ENCODE measurements at regions not wholly inside any gene's neighbourhood (a gene's known extent, or its start where the extent isn't known, plus 50 kb on each side); places are given as distances from the start of the nearest gene placed in this dataset.
A peak's percentile ranks its signal among the peaks of the same experiment; 100 is the strongest.

DNA sequence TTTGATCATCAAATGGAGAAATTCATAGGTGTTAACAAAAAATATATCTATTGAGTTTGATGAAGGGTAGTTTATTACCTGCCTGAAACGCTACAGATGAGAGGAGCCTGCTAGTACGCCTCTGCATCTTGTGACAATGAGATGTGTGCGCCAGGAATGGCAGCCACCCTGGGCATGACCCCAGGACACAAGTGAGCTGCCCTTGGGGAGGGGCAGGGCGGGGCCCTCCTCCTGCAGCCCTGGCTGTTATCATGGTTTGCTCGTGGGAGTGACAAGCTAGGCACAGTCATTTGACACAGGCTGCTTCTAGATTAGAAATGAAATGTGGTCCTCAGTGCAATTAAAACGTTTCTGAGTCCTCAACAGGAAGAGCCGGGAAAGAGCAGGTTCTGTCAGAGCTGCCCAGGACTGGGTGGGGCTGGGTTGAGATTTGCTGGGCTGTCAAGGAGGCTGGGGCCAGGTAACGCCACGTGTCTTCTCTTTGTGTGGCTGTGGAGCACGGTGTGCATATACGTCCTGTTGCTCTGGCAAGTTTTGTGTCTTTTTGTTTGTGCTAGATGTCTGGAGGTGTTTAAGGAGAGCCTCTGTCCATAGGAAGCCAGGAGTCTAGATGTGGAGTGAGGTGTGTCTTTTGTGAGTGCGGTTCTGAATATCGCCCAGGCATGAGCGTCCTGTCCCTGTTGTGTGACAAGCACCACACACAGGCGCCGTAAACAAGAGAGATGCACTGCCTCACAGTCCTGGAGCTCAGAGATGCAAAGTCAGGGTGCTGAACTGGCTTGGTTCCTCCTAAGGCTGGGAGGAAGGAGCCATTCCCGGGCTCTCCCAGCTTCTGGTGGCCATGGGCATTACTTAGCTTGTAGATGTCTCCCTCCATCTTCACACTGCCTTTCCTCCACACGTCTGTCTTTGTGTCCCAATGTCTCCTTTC lies 129.0 kb upstream of the IRX4 start:
- no peak for DNase-seq (ENCODE audit: low spot score)

DNA sequence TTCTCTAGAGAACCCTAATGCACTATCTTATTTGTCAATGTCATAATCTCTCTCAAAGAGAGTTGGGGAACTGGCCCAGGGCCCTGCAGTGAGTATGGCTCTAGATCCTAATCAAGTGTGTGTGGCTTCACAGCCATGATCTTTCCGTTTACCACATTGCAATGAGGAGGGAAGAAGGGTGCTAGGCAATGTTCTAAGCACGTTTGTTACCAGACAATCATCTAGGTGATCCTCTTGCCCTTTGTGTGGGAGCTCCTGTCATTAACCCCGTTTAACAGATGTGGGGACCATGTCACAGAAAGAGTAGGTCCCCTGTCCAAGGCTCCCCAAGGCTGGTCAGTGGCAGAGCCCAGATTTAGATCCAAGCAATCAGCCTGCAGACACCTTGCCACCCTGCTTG lies 128.2 kb upstream of the IRX4 start:
- DNase-seq (ENCODE audit: low spot score), result no peak
- intact Hi-C loops (cut with DNase I), result no loop called here

More for the DNA sequence above, 129.0 kb upstream of the IRX4 start:
- intact Hi-C loops (cut with DNase I), result no loop called here

DNA sequence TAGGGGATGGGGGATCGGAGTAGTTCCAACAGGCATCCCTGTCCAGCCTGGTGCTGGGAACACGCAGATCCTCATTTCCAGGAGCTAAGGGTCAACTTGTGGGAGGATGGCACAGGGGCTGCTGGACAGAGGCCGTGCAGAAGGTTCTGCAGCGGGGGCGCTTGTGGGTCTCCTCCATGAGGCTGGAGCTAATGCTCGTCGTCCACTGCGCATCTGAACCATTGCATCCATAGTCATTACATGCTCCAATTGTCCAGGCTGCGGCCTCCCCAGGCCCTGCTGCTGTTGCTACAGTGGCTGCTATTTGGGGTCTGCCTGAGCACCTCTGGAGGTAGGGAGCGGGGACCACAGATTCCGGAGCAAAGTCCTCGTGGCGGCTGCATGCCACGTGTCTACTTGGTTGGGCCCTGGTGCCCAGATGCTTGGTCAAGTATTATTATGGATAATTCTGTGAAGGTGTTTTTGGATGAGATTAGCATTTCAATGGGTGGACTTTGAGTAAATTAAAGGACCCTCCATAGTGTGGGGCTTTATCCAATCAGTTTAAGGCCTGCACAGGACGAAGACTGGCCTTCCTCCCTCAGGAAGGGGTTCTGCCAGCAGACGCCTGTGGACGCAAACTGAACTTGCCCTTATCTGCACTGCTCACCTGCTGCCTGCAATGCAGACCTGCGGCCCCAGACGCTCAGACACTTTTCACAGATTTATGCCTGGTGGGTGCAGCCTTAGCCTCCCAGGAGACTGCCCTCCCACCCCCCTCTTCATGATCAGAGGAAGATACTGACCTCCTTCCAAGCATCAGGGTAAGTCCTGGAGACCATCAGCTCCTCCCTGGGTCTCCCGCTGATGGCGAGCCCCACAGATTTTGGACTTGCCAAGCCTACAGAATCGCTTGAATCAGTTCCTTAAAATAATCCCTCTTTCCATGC lies 127.5 kb upstream of the IRX4 start:
- intact Hi-C loops (cut with DNase I), result no loop called here
- DNase-seq (ENCODE audit: low spot score), result no peak

DNA sequence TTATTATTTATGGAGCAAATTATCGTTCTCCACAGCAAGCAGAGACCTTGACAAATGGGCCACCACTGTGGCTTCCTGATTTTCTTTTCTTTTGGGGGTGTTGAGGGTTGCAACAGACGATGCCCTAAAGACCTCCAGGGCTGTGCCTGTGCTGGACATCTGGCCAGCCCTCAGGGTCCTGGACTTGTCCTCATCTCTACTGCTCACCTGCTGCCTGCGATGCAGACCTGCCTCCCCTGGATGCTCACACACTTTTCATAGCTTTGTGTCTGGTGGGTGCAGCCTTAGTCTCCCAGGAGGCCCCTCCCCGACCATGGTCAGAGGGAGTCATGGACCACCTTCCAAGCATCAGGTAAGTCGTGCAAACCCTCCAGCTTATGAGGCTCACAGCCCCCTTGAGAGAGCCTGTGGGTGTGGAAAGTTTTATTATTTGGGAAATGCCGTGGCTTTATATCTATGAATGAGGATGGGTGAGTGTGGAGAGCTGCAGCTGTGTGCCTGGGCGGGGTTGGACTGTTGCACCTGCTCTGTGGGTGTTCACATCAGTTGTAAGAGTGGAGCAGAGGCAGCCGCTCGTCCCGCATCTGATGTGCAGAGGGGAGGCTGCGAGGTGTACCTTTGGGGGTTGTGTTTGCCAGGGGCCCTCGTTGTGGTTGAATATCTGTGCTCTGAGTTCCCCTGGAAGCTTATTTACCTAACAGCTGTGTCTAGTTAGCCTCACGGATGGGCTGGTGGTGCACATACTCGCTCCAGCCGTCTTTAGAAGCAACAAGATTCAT lies 126.3 kb upstream of the IRX4 start:
- no peak for DNase-seq (ENCODE audit: low spot score)
- intact Hi-C loops (cut with DNase I), result no loop called here

DNA sequence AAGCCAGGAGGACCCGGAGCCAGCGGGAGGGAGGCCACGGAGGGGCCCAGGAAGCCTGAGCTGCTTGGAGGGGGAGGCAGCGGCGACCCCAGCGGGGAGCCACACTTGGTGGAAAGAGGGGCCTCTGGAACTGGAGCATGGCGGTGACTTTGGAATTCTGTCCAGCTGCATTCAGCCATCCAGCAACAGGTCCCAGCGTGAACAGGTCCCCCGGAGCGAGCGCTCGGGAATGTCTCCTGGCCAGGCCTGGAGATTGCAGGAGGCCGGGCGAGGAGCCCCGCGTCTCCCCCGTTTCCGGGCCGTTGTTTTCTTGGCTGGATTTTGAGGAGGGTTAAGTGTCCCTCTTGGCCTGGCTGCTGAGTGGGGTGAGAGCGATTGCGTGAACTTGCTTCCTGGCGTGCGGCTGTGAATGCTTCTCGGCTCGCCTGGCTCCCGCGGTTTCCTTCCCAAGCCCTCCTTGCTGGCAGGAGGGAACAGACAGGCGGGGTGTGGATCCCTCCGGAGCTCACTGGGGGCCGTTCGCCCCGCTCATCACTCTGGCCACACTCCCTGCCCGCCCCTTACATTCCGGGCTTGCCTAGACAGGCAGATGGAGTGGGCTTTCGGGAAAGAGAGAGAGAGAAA lies 125.3 kb upstream of the IRX4 start:
- intact Hi-C loops (cut with DNase I), result no loop called here
- DNase-seq (ENCODE audit: low spot score), result no peak

DNA sequence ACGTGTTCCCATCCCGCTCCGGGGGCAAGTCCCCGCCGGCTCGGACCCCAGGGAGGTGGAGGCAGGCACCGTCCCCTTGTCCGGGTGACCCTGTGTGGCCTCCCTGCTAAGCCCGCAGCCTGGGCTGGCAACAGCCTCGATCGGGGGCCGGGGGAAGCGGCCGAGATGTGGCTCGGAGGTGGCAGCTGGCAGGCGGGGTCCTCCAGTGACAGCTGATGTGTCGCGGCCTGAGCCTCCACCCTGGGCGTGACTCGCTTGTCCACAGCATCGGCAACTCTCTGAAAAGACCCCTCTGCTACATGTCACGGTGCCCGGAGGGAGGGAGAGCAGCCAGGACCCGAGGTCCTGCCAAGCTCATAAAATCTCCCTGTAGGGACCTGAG lies 124.8 kb upstream of the IRX4 start:
- intact Hi-C loops (cut with DNase I), result no loop called here
- DNase-seq (ENCODE audit: low spot score), result no peak

DNA sequence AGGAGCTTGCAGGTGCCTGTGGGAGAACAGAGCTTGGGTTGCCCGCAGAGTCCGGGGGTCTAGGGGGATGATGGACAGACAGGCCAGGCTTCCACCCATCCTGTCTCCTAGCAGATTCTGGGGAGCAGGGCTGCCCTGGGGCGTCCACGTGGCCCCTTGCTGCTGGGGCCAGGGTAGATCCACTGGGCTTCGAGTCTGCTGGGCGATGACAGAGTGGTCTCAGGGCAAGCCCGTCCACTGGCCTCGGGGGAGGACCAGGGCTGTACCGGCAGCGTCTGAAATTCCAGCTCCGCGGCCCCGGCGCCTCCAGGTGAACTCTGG lies 124.2 kb upstream of the IRX4 start:
- intact Hi-C loops (cut with DNase I), result no loop called here
- DNase-seq (ENCODE audit: low spot score), result no peak

DNA sequence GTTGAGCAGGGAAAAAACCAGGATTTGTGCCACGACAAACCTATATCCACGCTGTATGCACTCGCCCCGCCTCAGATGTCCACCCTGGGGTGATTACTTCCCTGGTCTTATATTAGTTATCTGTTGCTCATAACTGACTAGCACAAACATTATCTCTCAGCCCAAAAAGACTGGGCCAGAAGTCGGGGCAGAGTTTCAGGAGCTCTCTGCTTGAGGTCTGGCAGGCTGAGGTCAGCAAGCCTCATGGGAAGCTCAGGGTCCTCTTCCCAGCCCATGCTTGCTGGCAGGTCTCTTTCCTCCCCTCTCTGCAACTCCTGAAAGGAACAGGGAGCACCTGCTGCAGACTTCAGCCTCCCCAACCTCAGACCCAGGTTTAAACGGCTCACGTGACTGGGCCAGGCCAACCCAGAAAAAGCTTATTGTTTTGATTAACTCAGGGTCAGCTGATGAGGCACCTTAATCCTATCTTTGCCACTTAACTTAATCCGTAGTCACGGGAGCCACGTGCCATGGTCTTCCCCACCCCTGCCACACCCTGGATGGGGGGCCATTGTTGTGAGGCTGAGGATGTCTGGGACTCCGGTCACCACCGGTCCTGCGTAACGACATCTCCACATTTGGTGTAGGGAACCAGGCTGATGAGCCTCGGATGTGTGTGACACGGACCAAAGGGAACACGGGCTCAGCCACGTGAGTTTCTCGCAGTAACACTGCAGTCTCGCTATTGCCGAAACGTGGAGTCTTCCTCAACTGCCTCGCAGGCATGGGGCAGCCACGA lies 123.7 kb upstream of the IRX4 start:
- DNase-seq (ENCODE audit: low spot score), result no peak
- intact Hi-C loops (cut with DNase I), result no loop called here

DNA sequence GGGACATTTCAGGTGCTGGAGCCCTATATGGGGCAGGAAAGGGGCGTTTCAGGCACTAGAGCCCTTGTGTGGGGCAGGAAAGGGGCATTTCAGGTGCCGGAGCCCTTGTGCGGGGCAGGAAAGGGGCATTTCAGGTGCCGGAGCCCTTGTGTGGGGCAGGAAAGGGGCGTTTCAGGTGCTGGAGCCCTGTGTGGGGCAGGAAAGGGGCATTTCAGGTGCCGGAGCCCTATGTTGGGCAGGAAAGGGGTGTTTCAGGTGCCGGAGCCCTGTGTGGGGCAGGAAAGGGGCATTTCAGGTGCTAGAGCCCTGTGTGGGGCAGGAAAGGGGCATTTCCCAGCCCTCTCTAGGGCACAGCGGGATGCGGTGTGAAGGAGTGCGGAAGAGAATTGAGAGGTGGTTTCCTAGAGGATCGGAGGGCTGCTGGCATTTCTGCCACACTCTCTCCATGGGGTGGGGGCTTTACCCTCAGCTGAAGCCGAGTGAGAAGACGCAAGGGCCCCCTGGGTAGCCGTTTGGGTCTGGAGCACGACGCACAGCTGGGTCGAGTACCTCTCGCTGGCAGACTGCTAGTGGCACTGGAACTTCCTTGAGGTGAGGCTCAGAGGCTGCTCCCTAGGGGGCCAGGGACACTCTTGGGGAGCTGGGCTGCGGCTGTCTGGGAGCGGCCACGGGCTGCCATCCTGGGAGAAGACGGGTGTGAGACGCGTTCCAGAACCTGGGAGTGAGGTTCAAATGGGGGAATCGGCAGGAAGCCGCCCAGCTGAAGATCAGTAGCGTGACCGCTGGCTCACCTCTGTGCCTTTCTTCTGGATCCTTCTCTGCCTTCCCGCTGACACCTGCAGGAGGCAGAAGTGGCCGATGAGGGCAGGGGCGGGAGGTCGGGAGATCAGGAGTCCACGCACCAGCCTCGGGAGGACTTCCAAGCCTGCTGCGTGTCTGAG lies 122.6 kb upstream of the IRX4 start:
- intact Hi-C loops (cut with DNase I), result no loop called here

DNA sequence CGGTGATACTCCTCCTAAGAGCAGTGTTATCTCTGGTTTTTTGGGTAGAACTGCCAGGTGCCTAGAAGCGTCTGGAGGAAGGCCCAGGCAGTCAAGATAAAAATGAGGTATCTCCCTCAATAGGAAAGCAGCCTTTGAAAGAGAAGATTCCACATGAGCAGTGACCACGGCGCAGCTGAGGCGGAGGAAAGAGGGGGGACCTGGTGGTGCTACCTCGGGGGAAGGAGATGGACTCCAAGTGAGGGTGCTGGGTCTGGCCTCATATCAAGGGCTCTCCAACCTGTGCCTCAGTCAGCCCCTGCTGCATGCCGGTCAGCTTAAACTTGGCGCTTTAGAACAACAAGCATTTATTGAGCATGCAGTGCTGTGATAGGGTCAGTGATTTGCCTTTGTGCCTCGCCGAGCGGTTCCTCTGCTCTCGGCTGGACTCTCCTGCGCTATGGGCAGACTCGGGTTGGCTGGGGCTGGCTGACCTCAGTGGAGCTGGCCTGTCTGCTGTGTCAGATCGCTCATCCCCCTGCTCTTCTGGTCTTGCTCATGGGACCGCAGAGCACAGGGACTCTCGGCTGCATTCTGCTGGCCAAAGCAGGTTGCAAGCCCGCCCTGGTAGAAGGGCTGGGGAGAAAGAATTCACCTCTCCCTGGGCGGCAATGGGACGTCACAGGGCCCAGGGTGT lies 121.1 kb upstream of the IRX4 start:
- no peak for DNase-seq (ENCODE audit: low spot score)
- intact Hi-C loops (cut with DNase I), result no loop called here

More for the DNA sequence above, 122.6 kb upstream of the IRX4 start:
- peak; percentile 64 for DNase-seq (ENCODE audit: low spot score)

DNA sequence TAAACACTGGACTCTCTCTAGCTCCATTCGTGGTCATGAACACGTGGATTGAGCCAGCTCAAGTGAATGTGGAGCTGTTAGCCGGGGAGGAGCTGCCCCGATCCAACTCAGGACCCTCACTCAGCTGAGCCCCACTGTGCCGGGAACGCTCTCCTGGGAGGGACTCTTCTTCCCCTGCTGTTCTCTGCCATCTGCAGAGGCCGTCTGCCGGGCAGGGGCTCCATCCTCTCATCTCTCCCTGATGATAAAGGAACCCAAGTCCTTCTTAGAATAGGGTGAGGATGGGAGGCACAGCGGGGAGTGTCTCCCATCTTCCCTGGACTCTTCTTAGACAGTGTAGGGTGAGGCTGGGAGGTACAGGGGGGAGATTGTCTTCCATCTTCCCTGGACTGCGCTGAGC lies 120.5 kb upstream of the IRX4 start:
- intact Hi-C loops (cut with DNase I), result no loop called here
- DNase-seq (ENCODE audit: low spot score), result peak; percentile 62

DNA sequence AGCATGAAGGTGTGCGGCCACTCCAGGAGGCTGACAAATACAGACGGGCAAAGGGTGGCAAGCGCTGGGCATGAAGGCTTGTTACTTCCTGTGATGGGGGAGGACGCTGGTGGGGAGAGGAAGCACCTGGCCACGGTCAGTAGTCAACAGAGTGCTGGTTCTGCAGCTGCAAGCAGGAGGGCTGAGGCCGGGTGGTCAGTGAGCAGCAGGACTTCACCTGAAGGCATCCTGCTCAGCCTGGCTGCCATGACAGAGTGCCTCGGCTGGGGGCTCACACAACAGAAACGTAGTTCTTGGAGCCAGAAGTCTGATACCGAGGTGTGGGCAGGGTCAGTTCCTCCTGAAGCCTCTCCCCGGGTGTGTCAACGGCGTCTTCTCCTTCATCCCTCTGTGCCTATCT lies 118.6 kb upstream of the IRX4 start:
- intact Hi-C loops (cut with DNase I), result no loop called here
- DNase-seq (ENCODE audit: low spot score), result no peak

DNA sequence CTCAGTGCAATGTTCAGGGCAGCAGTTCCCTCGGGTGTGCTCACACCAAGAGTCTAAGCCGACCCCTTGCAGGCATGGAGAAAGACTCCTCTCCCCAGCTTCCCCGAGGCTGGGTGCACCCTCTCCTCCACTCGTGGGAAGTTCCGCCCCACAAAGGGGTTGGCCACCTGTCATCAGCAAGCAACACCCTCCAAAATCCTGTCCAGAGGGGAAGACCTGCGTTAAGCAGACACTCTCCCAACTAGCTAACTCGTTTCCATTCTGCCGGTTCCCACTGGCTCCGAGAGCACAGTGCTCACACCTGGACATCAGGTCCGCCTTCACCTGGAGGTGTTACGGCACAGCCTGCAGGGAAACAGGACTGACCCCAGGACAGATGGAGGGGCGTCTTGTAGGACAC lies 117.9 kb upstream of the IRX4 start:
- intact Hi-C loops (cut with DNase I), result no loop called here
- no peak for DNase-seq (ENCODE audit: low spot score)

DNA sequence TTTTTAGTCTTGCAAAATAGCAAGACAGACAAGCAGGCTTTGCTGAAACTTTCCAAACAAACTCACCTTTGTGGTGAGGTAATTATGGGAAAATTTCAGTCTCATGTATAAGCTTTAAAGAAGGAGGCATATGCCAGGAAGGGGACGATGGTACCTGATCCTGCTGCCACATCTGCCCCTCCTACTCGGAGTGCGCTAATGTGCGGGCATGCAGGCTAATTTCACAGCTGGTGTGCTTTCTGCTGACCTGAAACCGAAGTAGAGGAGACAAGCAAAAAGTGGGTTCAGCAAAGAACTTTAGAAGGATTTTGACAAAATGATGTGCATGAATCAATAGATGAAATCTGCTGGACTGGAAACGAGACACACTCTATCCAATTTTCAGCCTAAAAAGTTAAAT lies 117.1 kb upstream of the IRX4 start:
- no peak for DNase-seq (ENCODE audit: low spot score)
- intact Hi-C loops (cut with DNase I), result no loop called here

DNA sequence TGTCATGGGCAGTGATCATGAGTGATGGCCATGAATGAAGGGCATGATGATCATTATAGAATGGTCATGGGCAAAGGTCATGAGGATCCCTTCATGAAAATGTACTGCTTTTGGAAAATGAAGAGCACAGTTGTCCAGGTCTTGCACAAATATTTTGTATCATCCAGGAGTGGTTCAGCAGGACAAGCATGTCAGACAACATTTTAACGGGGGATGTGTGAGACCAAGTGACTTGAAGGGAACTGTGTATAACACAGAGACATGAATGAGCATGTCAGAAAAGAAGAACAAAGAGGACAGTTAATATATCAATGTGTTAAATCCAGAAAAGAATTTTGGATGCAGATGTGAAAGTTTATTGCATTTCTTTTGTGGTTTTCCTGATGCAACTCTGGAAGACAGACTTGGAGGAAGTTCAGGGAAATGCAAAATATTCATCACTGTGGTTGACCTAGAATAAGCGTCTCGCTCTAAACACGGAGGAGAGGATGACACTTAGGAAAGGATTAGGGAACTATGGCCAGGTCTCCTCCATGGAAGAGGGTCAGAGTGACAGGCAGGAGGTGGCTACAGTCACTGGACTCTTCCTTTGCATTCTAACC lies 116.1 kb upstream of the IRX4 start:
- DNase-seq (ENCODE audit: low spot score), result no peak
- intact Hi-C loops (cut with DNase I), result no loop called here

DNA sequence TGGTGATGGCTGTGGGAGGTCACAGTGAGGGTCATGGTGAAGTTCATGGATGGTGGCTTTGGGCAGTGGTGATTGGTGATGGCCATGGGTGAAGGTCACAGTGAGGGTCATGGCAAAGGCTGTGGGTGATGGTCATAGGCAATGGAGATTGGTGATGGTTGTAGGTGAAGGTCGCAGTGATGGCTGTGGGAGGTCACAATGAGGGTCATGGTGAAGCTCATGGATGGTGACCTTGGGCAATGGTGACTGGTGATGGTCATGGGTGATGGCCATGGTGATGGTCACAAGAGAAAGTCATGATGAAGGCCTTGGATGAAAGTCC lies 115.6 kb upstream of the IRX4 start:
- DNase-seq (ENCODE audit: low spot score), result no peak
- intact Hi-C loops (cut with DNase I), result no loop called here
